Thyroid gland (tissue), 4 donors: ENCODE measurements at regions not wholly inside any gene's neighbourhood (a gene's known extent, or its start where the extent isn't known, plus 50 kb on each side); places are given as distances from the start of the nearest gene placed in this dataset.

Experiments used
- DNase-seq, 2 donors: peaks; one replicate each; pipeline ENCODE4 v3.0.0-alpha.2; 2019
- H3K27ac ChIP-seq, 3 donors: fragments of 200-600 bp; sonication (generic); 1 replicate in 2 of 3; 2 replicates in 1 of 3; pipeline ENCODE4 v1.5.1; 2016 to 2019; ENCODE audit warnings: mild to moderate bottlenecking in 1 of 3, moderate library complexity in 1 of 3
- H3K27me3 ChIP-seq: fragments of 200-600 bp; sonication (generic); one replicate; pipeline ENCODE4 v1.5.1; 2019
- H3K36me3 ChIP-seq, 2 donors: fragments of 200-600 bp; sonication (generic); one replicate each; pipeline ENCODE4 v1.5.1; 2016 to 2019
- H3K4me1 ChIP-seq, 2 donors: fragments of 200-600 bp; sonication (generic); one replicate each; pipeline ENCODE4 v1.5.1; 2017 to 2019
- H3K4me3 ChIP-seq, 3 donors: fragments of 200-600 bp; sonication (generic); replicated peaks in 1 of 3; 1 replicate in 2 of 3; 2 replicates in 1 of 3; pipeline ENCODE4 v1.5.1; 2016; ENCODE audit warnings: mild to moderate bottlenecking in 1 of 3
- H3K9me3 ChIP-seq: fragments of 200-600 bp; sonication (generic); one replicate; pipeline ENCODE4 v1.5.1; 2017
- POLR2A ChIP-seq, 2 donors: fragments of 450-650 bp; IDR thresholded peaks; one replicate each; pipeline ENCODE4 v1.6.1; 2017; ENCODE audit warnings: antibody characterized with exemption in 2 of 2, mild to moderate bottlenecking in 2 of 2, moderate library complexity in 1 of 2
- WGBS, 2 donors: methylation state at CpG; one replicate each; pipeline ENCODE4 v1.1.5; 2017; 5-methylcytosine and 5-hydroxymethylcytosine counted together
- intact Hi-C: fragments of 100-400 bp; cut with DNase I; formaldehyde crosslinking; loops from one replicate; pipeline ENCODE4 v1.15.1; 2023
- TF ChIP-seq, protein P1 (sequence below), 6 experiments: fragments of 200-600 bp in 3 of 6; fragments of 450-650 bp in 3 of 6; sonication (generic) in 3 of 6; IDR thresholded peaks; one replicate each; pipeline ENCODE4 v1.5.1; 2016 to 2019; ENCODE audit warnings: antibody characterized with exemption in 6 of 6, mild to moderate bottlenecking in 2 of 6, inconsistent platforms in 1 of 6, moderate library complexity in 1 of 6

DNA sequence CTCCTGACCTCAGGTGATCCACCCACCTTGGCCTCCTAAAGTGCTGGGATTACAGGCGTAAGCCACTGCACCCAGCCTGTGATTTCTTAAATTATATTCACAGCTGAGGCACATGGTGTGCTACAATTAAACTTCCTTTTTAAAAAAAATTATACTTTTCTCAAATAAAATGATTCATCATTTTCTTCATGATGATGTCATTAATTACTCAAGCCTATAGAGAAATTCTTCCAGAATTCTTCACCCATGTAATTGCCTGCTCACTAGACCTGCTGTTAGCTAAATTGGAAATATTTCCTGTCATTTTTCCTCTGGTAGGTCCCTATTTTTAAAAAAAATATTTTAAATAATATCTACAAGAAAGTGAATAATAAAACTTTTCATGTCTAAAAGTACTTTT, 440.0 kb upstream of the ANO3 start:
- no peaks in the 10 kb centered on the region for H3K9me3 ChIP-seq
- H3K36me3 ChIP-seq: no peaks in the 10 kb centered on the region
- no peak overlapping the region for H3K4me3 ChIP-seq
- 97 to 100% methylated on average over 1 of the region's 1 CpG for WGBS, 2 donors
- H3K27me3 ChIP-seq: no peaks in the 10 kb centered on the region
- TF ChIP-seq POLR2A (IDR thresholded peaks at IDR 0.05): no peak
- TF ChIP-seq, protein P1, sequence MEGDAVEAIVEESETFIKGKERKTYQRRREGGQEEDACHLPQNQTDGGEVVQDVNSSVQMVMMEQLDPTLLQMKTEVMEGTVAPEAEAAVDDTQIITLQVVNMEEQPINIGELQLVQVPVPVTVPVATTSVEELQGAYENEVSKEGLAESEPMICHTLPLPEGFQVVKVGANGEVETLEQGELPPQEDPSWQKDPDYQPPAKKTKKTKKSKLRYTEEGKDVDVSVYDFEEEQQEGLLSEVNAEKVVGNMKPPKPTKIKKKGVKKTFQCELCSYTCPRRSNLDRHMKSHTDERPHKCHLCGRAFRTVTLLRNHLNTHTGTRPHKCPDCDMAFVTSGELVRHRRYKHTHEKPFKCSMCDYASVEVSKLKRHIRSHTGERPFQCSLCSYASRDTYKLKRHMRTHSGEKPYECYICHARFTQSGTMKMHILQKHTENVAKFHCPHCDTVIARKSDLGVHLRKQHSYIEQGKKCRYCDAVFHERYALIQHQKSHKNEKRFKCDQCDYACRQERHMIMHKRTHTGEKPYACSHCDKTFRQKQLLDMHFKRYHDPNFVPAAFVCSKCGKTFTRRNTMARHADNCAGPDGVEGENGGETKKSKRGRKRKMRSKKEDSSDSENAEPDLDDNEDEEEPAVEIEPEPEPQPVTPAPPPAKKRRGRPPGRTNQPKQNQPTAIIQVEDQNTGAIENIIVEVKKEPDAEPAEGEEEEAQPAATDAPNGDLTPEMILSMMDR (IDR thresholded peaks at IDR 0.05): no peak
- H3K27ac ChIP-seq: no peak overlapping the region
- intact Hi-C loops: no loop called here
- no peaks in the 10 kb centered on the region for H3K4me1 ChIP-seq
- DNase-seq: no peak

DNA sequence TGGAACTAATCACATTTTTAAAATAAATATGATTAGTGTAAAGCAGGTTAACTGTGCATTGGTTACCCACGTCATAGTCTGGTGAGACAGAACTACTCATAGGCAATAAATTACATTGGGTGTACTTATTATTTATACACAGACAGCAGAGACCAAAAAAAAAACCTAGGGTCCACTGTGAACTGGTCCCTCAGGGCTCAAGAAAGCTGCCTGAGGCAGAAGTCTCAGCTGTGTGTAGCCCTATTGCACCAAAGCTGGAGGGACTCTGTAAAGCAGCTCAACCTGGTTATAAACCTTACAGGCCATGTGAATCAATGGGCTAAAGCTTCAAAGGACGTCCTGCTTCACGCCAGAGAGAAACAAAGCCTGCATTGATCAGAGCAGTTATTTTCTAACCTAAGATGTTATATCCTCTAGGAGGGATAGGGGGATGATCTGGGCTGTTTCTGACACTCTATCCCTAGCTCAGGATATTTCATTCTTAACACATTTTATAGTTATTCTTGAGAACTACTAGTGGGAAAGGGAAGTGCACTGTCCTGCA, 432.2 kb upstream of the ANO3 start:
- intact Hi-C loops: no loop called here
- Histone ChIP-seq H3K27me3 (no peaks in the 10 kb centered on the region), H3K36me3 (no peaks in the 10 kb centered on the region), H3K4me1 (no peaks in the 10 kb centered on the region), H3K9me3 (no peaks in the 10 kb centered on the region), H3K27ac (no peak overlapping the region), H3K4me3 (no peak overlapping the region)
- no peak for DNase-seq
- TF ChIP-seq, protein P1 (IDR thresholded peaks at IDR 0.05): no peak
- no peak for TF ChIP-seq POLR2A (IDR thresholded peaks at IDR 0.05)
- WGBS, 2 donors: 70 to 77% methylated on average over 3 of the region's 3 CpGs

DNA sequence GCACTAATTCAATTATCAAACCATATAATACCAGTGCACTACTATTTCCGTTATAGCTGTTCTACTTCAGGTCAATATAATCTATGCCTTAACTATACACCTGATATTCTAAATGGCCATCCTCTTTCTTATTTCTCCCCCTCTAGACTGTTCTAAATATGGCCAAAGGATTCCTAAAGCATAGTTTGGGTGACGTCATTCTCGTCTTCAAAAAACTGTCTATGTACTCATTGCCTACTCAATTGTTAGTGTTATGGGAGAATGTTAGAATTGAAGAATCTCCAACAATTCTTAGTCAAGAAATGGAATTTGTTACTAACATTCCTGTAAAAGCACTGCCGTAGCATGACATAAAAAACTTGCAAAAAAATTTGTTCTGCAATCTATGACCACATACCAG, 431.1 kb upstream of the ANO3 start:
- Histone ChIP-seq H3K4me3 (no peak overlapping the region), H3K9me3 (no peaks in the 10 kb centered on the region), H3K27me3 (no peaks in the 10 kb centered on the region), H3K4me1 (no peaks in the 10 kb centered on the region), H3K27ac (no peak overlapping the region), H3K36me3 (no peaks in the 10 kb centered on the region)
- WGBS, 2 donors: 96 to 98% methylated on average over 4 of the region's 4 CpGs
- DNase-seq: no peak
- intact Hi-C loops: no loop called here
- TF ChIP-seq POLR2A (IDR thresholded peaks at IDR 0.05): no peak
- TF ChIP-seq, protein P1 (IDR thresholded peaks at IDR 0.05): no peak

DNA sequence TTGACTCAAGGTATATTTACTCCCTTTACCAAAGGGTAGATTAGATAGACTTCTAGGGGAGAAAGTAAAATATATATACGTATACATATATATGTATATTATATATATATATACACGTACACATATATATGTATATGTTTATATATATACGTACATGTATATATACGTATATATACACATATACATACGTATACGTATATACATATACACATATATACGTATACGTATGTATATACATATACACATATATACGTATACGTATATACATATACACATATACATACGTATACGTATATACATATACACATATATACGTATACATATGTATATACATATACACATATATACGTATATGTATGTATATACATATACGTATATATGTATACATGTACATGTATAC, 430.5 kb upstream of the ANO3 start:
- WGBS, 2 donors: 88 to 92% methylated on average over 15 of the region's 15 CpGs
- Histone ChIP-seq H3K9me3 (no peaks in the 10 kb centered on the region), H3K4me3 (no peak overlapping the region), H3K36me3 (no peaks in the 10 kb centered on the region), H3K27ac (no peak overlapping the region), H3K4me1 (no peaks in the 10 kb centered on the region), H3K27me3 (no peaks in the 10 kb centered on the region)
- intact Hi-C loops: no loop called here
- no peak for TF ChIP-seq POLR2A (IDR thresholded peaks at IDR 0.05)
- TF ChIP-seq, protein P1 (IDR thresholded peaks at IDR 0.05): no peak
- DNase-seq: no peak

DNA sequence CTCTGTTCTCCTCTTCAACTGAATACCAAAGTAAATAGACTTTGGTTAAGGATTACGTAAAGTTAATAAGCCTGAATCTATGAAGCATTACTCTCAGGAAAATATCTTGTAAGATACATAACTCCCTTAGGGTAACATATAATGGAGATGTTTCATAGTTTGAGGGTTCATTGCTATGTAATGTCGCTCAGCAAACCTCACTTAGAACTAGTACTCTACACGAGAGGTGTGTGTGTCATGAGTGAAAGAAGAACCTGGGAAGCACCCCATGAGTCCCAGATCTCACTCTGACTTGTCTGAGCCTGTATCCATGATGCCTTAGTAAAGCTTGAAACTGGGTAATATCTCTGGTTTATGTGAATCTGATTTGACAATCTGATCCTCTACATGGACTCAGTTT, 429.5 kb upstream of the ANO3 start:
- TF ChIP-seq, protein P1 (IDR thresholded peaks at IDR 0.05): no peak
- TF ChIP-seq POLR2A (IDR thresholded peaks at IDR 0.05): no peak
- DNase-seq: no peak
- no peaks in the 10 kb centered on the region for H3K27me3 ChIP-seq
- H3K4me1 ChIP-seq: no peaks in the 10 kb centered on the region
- WGBS, 2 donors: 41 to 82% methylated on average over 3 of the region's 3 CpGs
- no peak overlapping the region for H3K4me3 ChIP-seq
- H3K36me3 ChIP-seq: no peaks in the 10 kb centered on the region
- no peak overlapping the region for H3K27ac ChIP-seq
- H3K9me3 ChIP-seq: no peaks in the 10 kb centered on the region
- intact Hi-C loops: no loop called here
